ENCODE measurements at regions not wholly inside any gene's neighbourhood (a gene's known extent, or its start where the extent isn't known, plus 50 kb on each side); places are given as distances from the start of the nearest gene placed in this dataset.
A peak's percentile ranks its signal among the peaks of the same experiment; 100 is the strongest.

GRCh38 chr3:194075802-194076460 lies 60.0 kb upstream of the HES1 start:
- DNase-seq (ENCODE audit: low spot score), result peak; percentile 85
- peak; percentile 76 for ATAC-seq

DNA sequence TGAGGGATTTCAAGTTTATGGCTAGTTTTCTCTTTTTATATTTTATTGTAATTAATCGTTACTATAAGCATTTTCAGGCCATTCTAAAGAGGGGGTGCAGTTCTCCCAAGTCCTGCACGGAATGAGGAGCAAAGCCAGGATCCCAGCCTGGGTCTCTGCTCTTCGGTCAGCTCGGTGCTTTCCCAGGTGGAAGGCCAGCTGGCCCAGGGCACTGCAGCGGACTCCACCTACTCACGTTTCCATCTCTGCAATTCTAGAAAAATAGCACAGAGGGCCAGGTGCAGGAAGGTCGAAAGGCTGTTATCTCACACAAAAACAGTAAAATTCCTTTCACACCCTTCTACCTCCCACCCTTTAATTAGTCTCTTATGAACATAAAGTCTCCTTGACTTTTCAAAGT lies 59.5 kb upstream of the HES1 start:
- peak; percentile 84 for ATAC-seq
- peak; percentile 86 for DNase-seq (ENCODE audit: low spot score)

GRCh38 chr3:194077602-194078001 lies 58.3 kb upstream of the HES1 start:
- no peak for DNase-seq (ENCODE audit: low spot score)
- no peak for ATAC-seq

DNA sequence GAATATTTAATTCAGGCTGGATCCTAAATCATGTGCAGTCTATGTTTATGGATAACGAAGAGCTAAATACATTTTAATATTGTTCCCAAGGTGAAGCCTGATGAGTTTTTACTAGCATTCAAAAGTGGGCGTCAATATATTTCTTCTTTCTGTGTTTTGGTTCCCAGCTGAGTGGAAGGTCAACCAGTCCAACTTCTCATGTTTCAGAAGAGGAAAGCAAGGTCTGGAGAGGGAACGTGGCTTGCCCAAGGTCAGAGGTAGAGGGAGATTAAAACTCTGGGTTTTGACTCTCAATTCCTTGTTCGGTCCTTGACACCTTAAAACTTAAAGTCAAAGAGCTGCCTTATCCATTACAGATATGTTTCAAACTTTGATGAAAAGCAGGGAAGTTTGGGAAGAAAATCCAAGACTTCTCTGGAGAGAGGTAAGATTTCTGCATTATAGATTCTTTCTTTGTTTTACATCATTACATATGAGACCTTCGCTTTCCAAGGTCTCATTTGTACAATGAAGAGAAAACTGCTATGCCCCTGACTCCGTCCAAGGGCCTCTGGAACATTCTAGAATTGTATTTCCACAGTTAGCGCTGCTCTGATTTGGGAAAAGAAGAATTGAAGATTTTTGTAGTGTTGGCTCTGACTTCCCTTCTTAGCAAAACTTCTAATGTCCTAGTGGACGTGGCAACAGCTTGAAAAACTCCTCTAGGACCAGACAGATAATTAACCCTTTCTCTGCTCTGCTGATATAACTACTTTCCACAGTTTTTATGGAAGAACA lies 57.7 kb upstream of the HES1 start:
- ATAC-seq (no peak), DNase-seq (ENCODE audit: low spot score) (no peak)

GRCh38 chr3:194079702-194080172 lies 56.2 kb upstream of the HES1 start:
- DNase-seq (ENCODE audit: low spot score) (no peak), ATAC-seq (no peak)

- DNase-seq (ENCODE audit: low spot score) (no peak), ATAC-seq (no peak)
Observed at GRCh38 chr3:194080436-194080835, 55.5 kb upstream of the HES1 start.

DNA sequence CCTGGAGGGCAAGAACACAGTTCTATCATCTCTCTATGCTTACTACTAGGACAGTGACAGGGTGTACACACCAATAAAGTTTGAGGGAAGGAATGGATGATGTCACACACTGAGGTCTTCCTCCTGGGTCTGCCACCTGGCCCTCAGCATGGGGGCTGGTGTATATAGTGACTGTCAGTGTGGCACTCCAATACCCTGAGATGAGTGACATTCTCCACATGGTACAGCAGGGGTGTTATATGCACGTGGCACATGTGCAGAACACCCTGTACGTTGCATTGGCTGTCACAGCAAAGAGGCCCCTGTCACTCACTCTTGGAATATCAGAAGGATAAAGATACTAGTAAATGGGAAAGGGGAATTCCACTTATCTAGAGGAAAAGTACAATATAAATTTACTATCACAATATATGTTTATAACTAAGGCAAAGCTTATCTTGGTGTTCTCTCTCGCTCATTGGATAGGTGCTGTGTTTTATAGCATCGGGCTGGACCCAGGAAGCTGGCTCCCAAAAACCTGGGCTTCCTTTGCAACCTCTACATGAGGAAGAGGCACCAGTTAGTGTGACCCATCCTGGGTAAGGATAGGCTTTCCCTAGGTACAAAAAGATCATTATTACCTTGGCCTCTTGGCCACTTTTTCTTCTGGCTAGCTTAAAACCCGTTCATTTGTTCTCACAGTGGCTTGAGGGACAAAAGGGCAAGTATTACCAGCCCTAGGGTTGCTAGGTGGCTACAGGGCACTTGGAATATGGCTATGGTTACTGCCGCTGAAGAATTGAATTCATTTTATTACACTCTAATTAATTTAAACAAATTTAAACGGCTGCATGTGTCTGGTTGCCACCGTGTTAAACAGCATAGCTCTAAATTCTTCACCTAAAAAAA lies 54.8 kb upstream of the HES1 start:
- ATAC-seq (no peak), DNase-seq (ENCODE audit: low spot score) (no peak)

DNA sequence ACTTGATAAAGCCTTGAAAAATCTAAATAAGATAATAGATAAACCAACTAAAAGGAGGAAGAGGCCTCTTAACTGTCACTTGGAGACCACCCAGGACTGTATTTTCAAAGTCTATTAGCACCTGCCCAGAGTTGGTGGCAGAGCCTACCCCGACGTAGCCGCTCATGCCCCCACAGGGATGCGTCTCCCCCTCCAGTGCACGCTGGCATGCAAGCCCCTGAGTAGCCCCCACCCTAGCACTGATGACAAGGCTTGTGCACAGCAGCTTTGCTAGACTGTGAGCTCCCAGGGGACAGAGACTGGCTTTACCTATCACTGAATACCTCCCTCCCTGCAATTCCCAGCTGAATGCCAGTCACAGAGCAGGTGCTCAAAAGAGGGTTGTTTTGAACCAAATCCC lies 54.1 kb upstream of the HES1 start:
- no peak for ATAC-seq
- no peak for DNase-seq (ENCODE audit: low spot score)

DNA sequence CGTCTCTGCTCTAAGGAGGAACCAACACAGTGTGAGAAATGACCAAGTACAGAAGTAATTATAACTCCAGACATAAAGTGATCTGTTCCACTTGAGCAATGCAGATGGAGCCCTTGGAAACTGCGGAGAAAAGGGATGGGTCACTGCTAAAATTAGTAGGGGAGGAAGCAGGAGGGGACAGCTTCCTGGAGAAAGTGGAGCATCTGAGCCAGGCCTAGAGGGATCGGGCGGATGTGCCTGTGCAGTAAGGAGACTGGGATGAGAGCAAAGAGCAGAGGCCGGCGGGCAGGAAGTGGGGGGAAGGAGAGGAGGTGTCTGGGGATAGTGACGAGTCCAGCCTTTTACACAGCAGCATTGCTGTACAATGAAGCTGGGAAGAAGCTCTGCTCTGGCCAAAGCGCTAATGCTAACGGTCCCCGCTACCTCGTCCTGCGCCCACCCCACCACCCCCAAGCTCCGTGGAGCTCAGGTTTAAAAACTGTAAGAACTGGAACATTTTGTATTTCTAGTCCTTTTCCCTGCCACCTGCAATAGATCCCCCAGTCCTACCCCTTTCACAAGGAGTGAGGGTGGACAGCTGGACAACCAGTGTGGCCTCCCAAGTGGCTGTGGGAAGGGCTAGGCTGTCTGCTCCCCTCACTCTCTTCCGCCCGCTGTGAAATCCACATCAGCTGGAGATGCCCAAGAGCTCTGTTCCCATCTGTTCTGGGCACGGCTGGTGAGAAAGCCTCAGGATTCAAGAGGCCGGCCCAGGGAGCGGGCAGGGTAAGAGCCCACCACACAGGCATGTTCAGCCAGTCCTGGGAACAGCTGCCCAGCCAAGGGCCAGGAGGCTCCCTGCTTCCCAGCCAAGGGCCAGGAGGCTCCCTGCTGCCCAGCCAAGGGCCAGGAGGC lies 53.0 kb upstream of the HES1 start:
- ATAC-seq (peak; percentile 73), DNase-seq (ENCODE audit: low spot score) (no peak)

DNA sequence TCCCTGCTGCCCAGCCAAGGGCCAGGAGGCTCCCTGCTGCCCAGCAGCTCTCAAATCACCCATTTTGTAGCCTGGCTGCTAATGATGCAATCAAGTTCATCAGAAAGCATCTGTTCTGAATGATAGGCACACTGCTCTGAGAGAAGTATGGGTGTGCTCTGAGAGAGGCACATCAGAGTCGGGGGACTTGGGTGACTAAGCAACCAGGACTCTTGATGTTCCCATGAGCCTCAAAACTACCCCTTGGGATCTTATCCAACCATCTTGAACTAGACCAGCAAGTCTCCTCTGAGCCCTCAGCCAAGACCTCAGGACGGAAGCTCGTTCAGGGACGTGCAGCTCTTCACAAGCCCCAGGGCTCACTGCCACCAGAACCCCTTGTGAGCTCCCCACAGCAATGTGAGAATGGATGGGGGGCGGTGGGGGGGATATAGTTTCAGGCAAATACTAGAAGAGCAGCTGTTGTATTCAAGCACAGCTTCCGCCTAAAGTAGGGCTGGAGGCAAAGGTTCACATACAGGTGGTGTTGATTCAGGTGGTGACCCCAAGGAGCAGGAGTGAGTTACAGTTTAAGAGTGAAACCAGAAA lies 52.2 kb upstream of the HES1 start:
- ATAC-seq, result no peak

GRCh38 chr3:194084284-194084683 lies 51.7 kb upstream of the HES1 start:
- DNase-seq (ENCODE audit: low spot score), result no peak
- no peak for ATAC-seq

More for the DNA sequence above, 52.2 kb upstream of the HES1 start:
- DNase-seq (ENCODE audit: low spot score), result peak; percentile 26
